A549 (cell line): ENCODE measurements at regions not wholly inside any gene's neighbourhood (a gene's known extent, or its start where the extent isn't known, plus 50 kb on each side); places are given as distances from the start of the nearest gene placed in this dataset.

Experiments
- ATAC-seq, 2 experiments: fragments of 200-7000 bp in 1 of 2; fragments of >200 bp in 1 of 2; cut with Nextera tagmentation in 1 of 2; cut with Tn5 transposase in 1 of 2; 3 replicates each; pipeline versions ENCODE4 v1.8.0 to v1.9.1; 2018 to 2020; ENCODE audit warnings: mild to moderate bottlenecking in 1 of 2, moderate library complexity in 1 of 2
- CTCF ChIA-PET: fragments of 300-600 bp; sonication (Branson Sonifier 250); formaldehyde crosslinking; extraction: SDS; loops from one replicate; lab custom pipeline; 2021; ENCODE audit warnings: antibody characterized with exemption, inconsistent platforms; lab: Yijun Ruan, JAX
- POLR2A ChIA-PET: fragments of 350-600 bp; formaldehyde crosslinking; extraction: SDS; loops from one replicate; lab custom pipeline; 2021; ENCODE audit warnings: antibody characterized with exemption, inconsistent platforms; lab: Yijun Ruan, JAX
- DNase-seq, 2 experiments: peaks; one replicate each; pipeline versions ENCODE4 v3.0.0 to v3.0.0-alpha.2; 2011 to 2016; ENCODE audit warnings: low read depth in 1 of 2, low spot score in 1 of 2
- FAIRE-seq: peaks from 2 replicates; lab custom pipeline; 2011; peaks lifted over from hg19 to GRCh38; lab: Jason Lieb, UNC
- H3K27ac ChIP-seq, 2 experiments: fragments of >200 bp; sonication (Bioruptor Twin); formaldehyde crosslinking; 3 replicates each; pipeline ENCODE4 v1.5.1; 2016 to 2017
- H3K4me1 ChIP-seq: fragments of >200 bp; sonication (Bioruptor Twin); formaldehyde crosslinking; 3 replicates; pipeline ENCODE4 v1.6.1; 2016
- H3K4me2 ChIP-seq: fragments of >200 bp; sonication (Bioruptor Twin); formaldehyde crosslinking; 3 replicates; pipeline ENCODE4 v1.6.1; 2016
- H3K4me3 ChIP-seq: fragments of >200 bp; sonication (Bioruptor Twin); formaldehyde crosslinking; 3 replicates; pipeline ENCODE4 v1.5.1; 2016
- H3K9me3 ChIP-seq: fragments of >200 bp; sonication (Bioruptor Twin); formaldehyde crosslinking; 3 replicates; pipeline ENCODE4 v1.6.1; 2016
- CBX2 ChIP-seq: fragments of 200-600 bp; sonication (generic); IDR thresholded peaks from 2 replicates; pipeline ENCODE4 v1.6.1; 2016; ENCODE audit warnings: low read depth, mild to moderate bottlenecking, borderline replicate concordance
- CBX8 ChIP-seq: fragments of 200-600 bp; sonication (generic); IDR thresholded peaks from 2 replicates; pipeline ENCODE4 v1.6.1; 2016
- CHD4 ChIP-seq: fragments of 200-600 bp; sonication (generic); IDR thresholded peaks from 2 replicates; pipeline ENCODE4 v1.6.1; 2016; ENCODE audit warnings: antibody characterized with exemption, mild to moderate bottlenecking, borderline replicate concordance
- EHF ChIP-seq: fragments of 250-450 bp; sonication (Bioruptor Pico); IDR thresholded peaks from 2 replicates; pipeline ENCODE4 v1.5.0; 2020; ENCODE audit warnings: mild to moderate bottlenecking
- EHMT2 ChIP-seq: fragments of 200-600 bp; sonication (generic); IDR thresholded peaks from 2 replicates; pipeline ENCODE4 v1.6.1; 2016; ENCODE audit warnings: antibody characterized with exemption, low read depth, mild to moderate bottlenecking, moderate library complexity
- EP300 ChIP-seq, 2 experiments: fragments of >200 bp; sonication (Bioruptor Twin); formaldehyde crosslinking; IDR thresholded peaks; 2 replicates in 1 of 2; 3 replicates in 1 of 2; pipeline ENCODE4 v1.6.1; 2016 to 2017
- ESRRA ChIP-seq: fragments of 150-350 bp; IDR thresholded peaks from 2 replicates; pipeline ENCODE4 v1.6.1; 2014; ENCODE audit warnings: mild to moderate bottlenecking, low read length, borderline replicate concordance
- FOSL2 ChIP-seq, 2 experiments: fragments of 450-650 bp in 1 of 2; fragments of >200 bp in 1 of 2; sonication (Bioruptor Twin) in 1 of 2; formaldehyde crosslinking; IDR thresholded peaks; 2 replicates each; pipeline versions ENCODE4 v1.5.0 to v1.6.1; 2016 to 2020; ENCODE audit warnings: mild to moderate bottlenecking in 1 of 2, moderate library complexity in 1 of 2
- GATA3 ChIP-seq: IDR thresholded peaks from 2 replicates; pipeline ENCODE4 v1.6.1; 2012; ENCODE audit warnings: borderline replicate concordance
- HOXA7 ChIP-seq: fragments of 250-450 bp; sonication (Bioruptor Pico); IDR thresholded peaks from 2 replicates; pipeline ENCODE4 v1.5.0; 2020; ENCODE audit warnings: mild to moderate bottlenecking, moderate library complexity
- HOXB5 ChIP-seq: fragments of 250-450 bp; sonication (Bioruptor Pico); IDR thresholded peaks from 2 replicates; pipeline ENCODE4 v1.5.0; 2020; ENCODE audit warnings: mild to moderate bottlenecking, moderate library complexity
- JUNB ChIP-seq: fragments of >200 bp; sonication (Bioruptor Twin); formaldehyde crosslinking; IDR thresholded peaks from 2 replicates; pipeline ENCODE4 v1.6.1; 2016
- KDM5A ChIP-seq: fragments of 200-600 bp; sonication (generic); IDR thresholded peaks from 2 replicates; pipeline ENCODE4 v1.6.1; 2016; ENCODE audit warnings: antibody characterized with exemption, mild to moderate bottlenecking
- NPAS2 ChIP-seq: fragments of 250-450 bp; sonication (Bioruptor Pico); IDR thresholded peaks from 2 replicates; pipeline ENCODE4 v1.8.0; 2022; ENCODE audit warnings: mild to moderate bottlenecking, moderate library complexity, borderline replicate concordance
- RAD21 ChIP-seq, 2 experiments: fragments of >200 bp in 1 of 2; sonication (Bioruptor Twin) in 1 of 2; formaldehyde crosslinking in 1 of 2; IDR thresholded peaks in 1 of 2; conservative IDR thresholded peaks in 1 of 2; 2 replicates in 1 of 2; 3 replicates in 1 of 2; pipeline ENCODE4 v1.6.1; 2012 to 2018; ENCODE audit warnings: inconsistent platforms in 1 of 2
- ZC3H11A ChIP-seq: fragments of 450-650 bp; IDR thresholded peaks from 2 replicates; pipeline ENCODE4 v1.6.1; 2014; ENCODE audit warnings: antibody characterized with exemption, mild to moderate bottlenecking
- ZFP36 ChIP-seq: fragments of 450-650 bp; IDR thresholded peaks from 2 replicates; pipeline ENCODE4 v1.6.1; 2014; ENCODE audit warnings: borderline replicate concordance; ENCODE audit not compliant: partially characterized antibody
- ZSCAN20 ChIP-seq: fragments of 250-450 bp; sonication (Bioruptor Pico); IDR thresholded peaks from 2 replicates; pipeline ENCODE4 v1.8.0; 2022; ENCODE audit warnings: mild to moderate bottlenecking, moderate library complexity
- WGBS: methylation state at CpG from one replicate; pipeline ENCODE4 v1.1.6; 2017; ENCODE audit errors: missing lambda C conversion rate; 5-methylcytosine and 5-hydroxymethylcytosine counted together
- TF ChIP-seq, protein P1 (sequence below): IDR thresholded peaks from 2 replicates; pipeline ENCODE4 v1.6.1; 2012
- TF ChIP-seq, protein P2 (sequence below): IDR thresholded peaks from 2 replicates; pipeline ENCODE4 v1.6.1; 2012
- TF ChIP-seq, protein P3 (sequence below): fragments of 250-450 bp; sonication (Bioruptor Pico); IDR thresholded peaks from 2 replicates; pipeline ENCODE4 v1.5.0; 2020; ENCODE audit warnings: low read depth, mild to moderate bottlenecking, moderate library complexity

DNA sequence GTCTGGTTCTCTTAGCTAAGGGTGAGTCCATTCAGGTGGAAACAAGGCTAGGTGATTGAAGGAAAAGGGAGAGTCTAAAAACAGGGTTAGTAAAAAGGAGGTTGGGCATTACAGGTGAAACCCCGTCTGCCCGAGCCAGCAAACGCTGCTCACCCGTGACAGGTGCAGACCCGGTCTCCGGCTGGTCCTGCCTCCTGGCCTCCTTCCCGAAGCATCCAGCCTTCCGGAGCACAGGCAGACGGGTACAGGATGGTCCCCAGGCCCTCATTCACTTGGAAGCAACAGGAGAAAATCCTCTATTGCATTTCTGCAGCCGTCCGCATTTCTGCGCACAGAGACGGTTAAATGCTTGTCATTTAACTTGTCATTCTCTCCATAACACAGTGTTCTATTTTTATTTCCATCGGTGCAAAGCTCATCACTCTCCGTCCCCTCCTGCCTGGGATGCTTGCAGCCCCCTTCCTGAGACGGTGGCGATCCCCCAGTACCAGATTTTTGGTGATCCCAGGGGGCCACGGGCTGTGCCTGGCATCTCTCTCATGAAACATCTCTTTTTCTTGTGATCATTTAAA, 90.8 kb upstream of the PPP2R3B start (continued):
- TF ChIP-seq, protein P1, sequence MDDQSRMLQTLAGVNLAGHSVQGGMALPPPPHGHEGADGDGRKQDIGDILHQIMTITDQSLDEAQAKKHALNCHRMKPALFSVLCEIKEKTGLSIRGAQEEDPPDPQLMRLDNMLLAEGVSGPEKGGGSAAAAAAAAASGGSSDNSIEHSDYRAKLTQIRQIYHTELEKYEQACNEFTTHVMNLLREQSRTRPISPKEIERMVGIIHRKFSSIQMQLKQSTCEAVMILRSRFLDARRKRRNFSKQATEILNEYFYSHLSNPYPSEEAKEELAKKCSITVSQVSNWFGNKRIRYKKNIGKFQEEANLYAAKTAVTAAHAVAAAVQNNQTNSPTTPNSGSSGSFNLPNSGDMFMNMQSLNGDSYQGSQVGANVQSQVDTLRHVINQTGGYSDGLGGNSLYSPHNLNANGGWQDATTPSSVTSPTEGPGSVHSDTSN, result no peak
- no peak for TF ChIP-seq GATA3

DNA sequence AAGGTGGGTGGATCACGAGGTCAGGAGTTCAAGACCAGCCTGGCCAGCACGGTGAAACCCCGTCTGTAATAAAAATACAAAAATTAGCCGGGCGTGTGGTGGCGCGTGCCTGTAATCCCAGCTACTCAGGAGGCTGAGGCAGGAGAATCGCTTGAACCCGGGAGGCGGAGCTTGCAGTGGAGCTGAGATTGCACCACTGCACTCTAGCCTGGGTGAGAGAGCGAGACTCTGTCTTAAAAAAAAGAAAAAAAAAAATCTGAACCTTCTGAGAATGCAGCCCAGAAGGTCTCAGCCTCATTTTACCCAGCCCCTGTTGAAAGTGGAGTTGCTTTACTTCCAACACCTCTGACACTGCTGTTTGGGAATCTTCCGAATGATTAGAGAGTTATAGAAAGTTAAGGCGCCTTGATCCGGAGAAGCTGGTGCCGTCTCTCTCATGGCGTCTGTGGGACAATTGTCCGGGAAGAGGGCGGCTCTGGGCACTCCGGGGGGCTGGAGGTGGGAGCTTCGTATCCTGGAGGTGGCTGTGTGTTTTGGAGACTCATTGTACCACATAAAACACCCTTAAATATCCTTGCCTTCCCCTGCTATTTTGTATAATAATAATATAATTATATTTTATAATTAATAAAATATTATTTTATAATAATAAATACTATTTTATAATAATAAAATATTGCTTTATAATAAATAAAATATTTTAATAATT, 92.7 kb upstream of the PPP2R3B start:
- no peak for FAIRE-seq
- Histone ChIP-seq H3K4me1 (0 out of 3 replicates have a peak, but pooled peaks cover 4% of the 10 kb centered on the region), H3K9me3 (no peaks in the 10 kb centered on the region)
- POLR2A ChIA-PET, result no interaction called here
- TF ChIP-seq EHF (CRISPR knock-in tag), result no peak
- TF ChIP-seq, all 56 proteins: peak for 0
- ATAC-seq (no peak), DNase-seq (no peak)
- CTCF ChIA-PET, result no interaction called here
- Histone ChIP-seq H3K27ac (no peak overlapping the region), H3K4me3 (no peak overlapping the region), H3K4me2 (no peak overlapping the region)
- 78% methylated on average over 20 of the region's 20 CpGs for WGBS

DNA sequence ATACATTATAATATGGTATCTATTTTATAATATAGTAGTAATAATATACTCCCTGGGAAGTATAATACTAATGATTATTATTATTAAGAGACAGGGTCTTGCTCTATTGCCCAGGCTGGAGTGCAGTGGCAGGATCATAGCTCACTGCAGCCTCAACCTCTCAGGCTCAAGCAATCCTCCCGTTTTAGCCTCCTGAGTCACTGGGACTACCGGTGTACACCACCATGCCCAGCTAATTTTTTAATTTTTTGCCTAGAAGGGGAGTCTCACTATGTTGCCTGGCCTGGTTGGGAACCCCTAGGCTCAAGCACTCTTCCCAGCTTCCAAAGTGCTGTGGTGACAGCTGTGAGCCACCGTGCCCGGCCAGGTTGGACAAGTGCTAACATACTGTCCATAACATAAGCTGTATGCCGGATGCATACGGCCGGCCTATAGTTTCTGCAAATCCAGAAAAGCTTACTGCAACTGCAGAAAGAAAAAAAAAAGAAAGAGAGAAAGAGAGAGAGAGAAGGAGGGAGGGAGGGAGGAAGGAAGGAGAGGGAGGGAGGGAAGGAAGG, 94.2 kb upstream of the PPP2R3B start:
- ChIA-PET POLR2A (no interaction called here), CTCF (no interaction called here)
- no peak overlapping the region for H3K4me3 ChIP-seq
- ATAC-seq (no peak), DNase-seq (no peak), FAIRE-seq (no peak)
- TF ChIP-seq ZFP36, result no peak
- no peak for TF ChIP-seq CBX2
- TF ChIP-seq ESRRA, result no peak
- no peak for TF ChIP-seq RAD21 (conservative IDR thresholded peaks at IDR 0.05 in 1 of 2, IDR thresholded peaks at IDR 0.05 in 1 of 2)
- TF ChIP-seq CHD4, result no peak
- TF ChIP-seq, protein P2, sequence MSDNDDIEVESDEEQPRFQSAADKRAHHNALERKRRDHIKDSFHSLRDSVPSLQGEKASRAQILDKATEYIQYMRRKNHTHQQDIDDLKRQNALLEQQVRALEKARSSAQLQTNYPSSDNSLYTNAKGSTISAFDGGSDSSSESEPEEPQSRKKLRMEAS, result no peak
- no peak for TF ChIP-seq NPAS2
- TF ChIP-seq EHF (CRISPR knock-in tag), result no peak
- no peak for TF ChIP-seq FOSL2 (IDR thresholded peaks at IDR 0.05)
- no peak for TF ChIP-seq FOSL2 (CRISPR knock-in tag; IDR thresholded peaks at IDR 0.05)
- TF ChIP-seq EP300 (IDR thresholded peaks at IDR 0.05), result no peak
- TF ChIP-seq ZC3H11A, result no peak
- no peaks in the 10 kb centered on the region for H3K9me3 ChIP-seq
- H3K27ac ChIP-seq, result no peak overlapping the region
- 62% methylated on average over 7 of the region's 7 CpGs for WGBS
- 0 out of 3 replicates have a peak, but pooled peaks cover 4% of the 10 kb centered on the region for H3K4me1 ChIP-seq
- H3K4me2 ChIP-seq, result no peak overlapping the region

DNA sequence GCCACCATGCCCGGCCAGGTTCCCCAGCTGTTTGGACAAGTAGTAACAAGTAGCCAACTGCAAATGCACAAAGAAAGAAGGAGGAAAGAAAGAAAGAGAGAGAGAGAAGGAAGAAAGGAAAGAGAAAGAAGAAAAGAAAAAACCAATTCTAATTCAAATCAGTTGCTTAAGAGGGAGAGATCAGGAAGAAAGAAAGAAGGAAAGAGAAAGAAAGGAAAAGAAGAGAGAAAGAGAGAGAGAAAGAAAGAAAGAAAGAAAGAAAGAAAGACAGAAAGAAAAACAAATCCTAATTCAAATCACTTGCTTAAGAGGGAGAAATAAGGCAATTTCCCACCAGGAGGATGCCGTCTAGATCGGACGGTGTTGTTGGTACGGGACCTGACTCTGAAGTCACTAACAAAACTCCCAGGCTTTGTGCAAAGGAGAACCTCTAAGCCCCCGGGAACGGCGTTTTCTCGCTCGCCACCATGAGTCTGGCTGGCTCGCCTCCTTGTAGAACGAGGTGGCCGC, 95.5 kb upstream of the PPP2R3B start:
- Histone ChIP-seq H3K4me1 (0 out of 3 replicates have a peak, but pooled peaks cover 4% of the 10 kb centered on the region), H3K4me2 (peak overlapping the region; percentile 40), H3K4me3 (no peak overlapping the region), H3K27ac (no peak overlapping the region), H3K9me3 (no peaks in the 10 kb centered on the region)
- FAIRE-seq (no peak), DNase-seq (no peak), ATAC-seq (peak; percentile 13 to 61; a peak in 2 of 6 replicates)
- CTCF ChIA-PET, result no interaction called here
- POLR2A ChIA-PET, result no interaction called here
- 41% methylated on average over 13 of the region's 13 CpGs for WGBS
- TF ChIP-seq, protein P3, sequence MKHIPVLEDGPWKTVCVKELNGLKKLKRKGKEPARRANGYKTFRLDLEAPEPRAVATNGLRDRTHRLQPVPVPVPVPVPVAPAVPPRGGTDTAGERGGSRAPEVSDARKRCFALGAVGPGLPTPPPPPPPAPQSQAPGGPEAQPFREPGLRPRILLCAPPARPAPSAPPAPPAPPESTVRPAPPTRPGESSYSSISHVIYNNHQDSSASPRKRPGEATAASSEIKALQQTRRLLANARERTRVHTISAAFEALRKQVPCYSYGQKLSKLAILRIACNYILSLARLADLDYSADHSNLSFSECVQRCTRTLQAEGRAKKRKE, result no peak
- TF ChIP-seq JUNB (no peak), ZSCAN20 (CRISPR knock-in tag) (no peak), HOXB5 (CRISPR knock-in tag) (no peak), KDM5A (no peak), EHMT2 (no peak), CBX8 (no peak), HOXA7 (no peak)
